PC-9 (cell line): ENCODE measurements at regions not wholly inside any gene's neighbourhood (a gene's known extent, or its start where the extent isn't known, plus 50 kb on each side); places are given as distances from the start of the nearest gene placed in this dataset.

Experiments
- BruUV-seq: library from RNA; stranded (reverse); fragments of 400-500 nt; replicated peaks from 2 replicates; lab custom pipeline; 2021; lab: Mats Ljungman, UMichigan
- CTCF ChIA-PET: fragments of 300-600 bp; sonication (Branson Sonifier 250); formaldehyde crosslinking; loops from one replicate; lab custom pipeline; 2022; ENCODE audit warnings: antibody characterized with exemption; lab: Charles Lee
- POLR2A ChIA-PET: fragments of 300-600 bp; sonication (Branson Sonifier 250); formaldehyde crosslinking; loops from one replicate; lab custom pipeline; 2022; ENCODE audit warnings: antibody characterized with exemption; ENCODE audit not compliant: unreplicated experiment; lab: Charles Lee
- DNase-seq, 2 experiments: peaks; one replicate each; pipeline versions ENCODE4 v3.0.0 to v3.0.0-alpha.2; 2015 to 2022; ENCODE audit warnings: mixed read lengths in 1 of 2
- H2AFZ ChIP-seq: fragments of 200-600 bp; sonication (generic); 2 replicates; pipeline ENCODE4 v1.8.1; 2017; ENCODE audit warnings: antibody characterized with exemption
- H3F3A ChIP-seq: fragments of 200-600 bp; sonication (generic); 2 replicates; pipeline ENCODE4 v1.8.1; 2017; ENCODE audit warnings: antibody characterized with exemption, mild to moderate bottlenecking, low read depth; ENCODE audit not compliant: insufficient read depth
- H3K27ac ChIP-seq: fragments of 200-600 bp; sonication (generic); 2 replicates; pipeline ENCODE4 v1.6.1; 2016; ENCODE audit warnings: mixed run types
- H3K27me3 ChIP-seq: fragments of 200-600 bp; sonication (generic); 2 replicates; pipeline ENCODE4 v1.6.1; 2016; ENCODE audit warnings: low read depth, mixed run types; ENCODE audit not compliant: insufficient read depth
- H3K36me3 ChIP-seq: fragments of 200-600 bp; sonication (generic); 2 replicates; pipeline ENCODE4 v1.6.1; 2016; ENCODE audit warnings: low read depth, mixed run types
- H3K4me1 ChIP-seq: fragments of 200-600 bp; sonication (generic); replicated peaks from 2 replicates; pipeline ENCODE4 v1.6.1; 2016; ENCODE audit warnings: mixed run types; ENCODE audit not compliant: insufficient read depth
- H3K4me2 ChIP-seq: fragments of 200-600 bp; sonication (generic); 2 replicates; pipeline ENCODE4 v1.6.1; 2017; ENCODE audit warnings: mixed run types
- H3K4me3 ChIP-seq: fragments of 200-600 bp; sonication (generic); 2 replicates; pipeline ENCODE4 v1.6.1; 2016; ENCODE audit warnings: mixed run types
- H3K79me2 ChIP-seq: fragments of 200-600 bp; sonication (generic); 2 replicates; pipeline ENCODE4 v1.6.1; 2017; ENCODE audit warnings: low read depth, mixed run types
- H3K9me2 ChIP-seq: fragments of 200-600 bp; sonication (generic); 2 replicates; pipeline ENCODE4 v1.8.1; 2017; ENCODE audit warnings: mild to moderate bottlenecking; ENCODE audit not compliant: insufficient read depth
- H3K9me3 ChIP-seq: fragments of 200-600 bp; sonication (generic); 2 replicates; pipeline ENCODE4 v1.8.1; 2016; ENCODE audit warnings: low read depth; ENCODE audit not compliant: insufficient read depth
- H4K20me1 ChIP-seq: fragments of 200-600 bp; sonication (generic); 2 replicates; pipeline ENCODE4 v1.8.1; 2017; ENCODE audit not compliant: insufficient read depth
- EZH2 ChIP-seq: fragments of 200-600 bp; sonication (generic); IDR thresholded peaks from 2 replicates; pipeline ENCODE4 v1.8.0; 2017; ENCODE audit warnings: antibody characterized with exemption, low read depth
- intact Hi-C: fragments of 100-400 bp; cut with micrococcal nuclease; formaldehyde crosslinking; loops from one replicate; pipeline ENCODE4 v1.10.0; 2022; ENCODE audit not compliant: unreplicated experiment
- TF ChIP-seq, protein P1 (sequence below): fragments of 200-600 bp; sonication (generic); conservative IDR thresholded peaks from 2 replicates; pipeline ENCODE4 v1.6.1; 2017; ENCODE audit warnings: mixed run types, antibody characterized with exemption, mild to moderate bottlenecking, moderate library complexity

GRCh38 chr9:109889456-109889855 lies 109.5 kb downstream of the PALM2AKAP2 start:
- Histone ChIP-seq H3K9me3 (no peaks in the 10 kb centered on the region), H3K4me2 (no peak overlapping the region), H3K9me2 (no peaks in the 10 kb centered on the region), H3K27ac (no peak overlapping the region), H2AFZ (no peak overlapping the region), H3F3A (no peaks in the 10 kb centered on the region), H4K20me1 (no peaks in the 10 kb centered on the region), H3K27me3 (no peaks in the 10 kb centered on the region), H3K79me2 (no peaks in the 10 kb centered on the region), H3K4me3 (no peak overlapping the region), H3K4me1 (no peaks in the 10 kb centered on the region), H3K36me3 (no peaks in the 10 kb centered on the region)
- intact Hi-C loops = loop anchor here (10.0 kb wide), 1 partner anchor 445 kb away; no protein-coding TSS in a partner anchor
- no TSS peak for BruUV-seq
- ChIA-PET POLR2A (no interaction called here), CTCF (no interaction called here)
- DNase-seq = no peak
- no peak for TF ChIP-seq EZH2
- TF ChIP-seq, protein P1, sequence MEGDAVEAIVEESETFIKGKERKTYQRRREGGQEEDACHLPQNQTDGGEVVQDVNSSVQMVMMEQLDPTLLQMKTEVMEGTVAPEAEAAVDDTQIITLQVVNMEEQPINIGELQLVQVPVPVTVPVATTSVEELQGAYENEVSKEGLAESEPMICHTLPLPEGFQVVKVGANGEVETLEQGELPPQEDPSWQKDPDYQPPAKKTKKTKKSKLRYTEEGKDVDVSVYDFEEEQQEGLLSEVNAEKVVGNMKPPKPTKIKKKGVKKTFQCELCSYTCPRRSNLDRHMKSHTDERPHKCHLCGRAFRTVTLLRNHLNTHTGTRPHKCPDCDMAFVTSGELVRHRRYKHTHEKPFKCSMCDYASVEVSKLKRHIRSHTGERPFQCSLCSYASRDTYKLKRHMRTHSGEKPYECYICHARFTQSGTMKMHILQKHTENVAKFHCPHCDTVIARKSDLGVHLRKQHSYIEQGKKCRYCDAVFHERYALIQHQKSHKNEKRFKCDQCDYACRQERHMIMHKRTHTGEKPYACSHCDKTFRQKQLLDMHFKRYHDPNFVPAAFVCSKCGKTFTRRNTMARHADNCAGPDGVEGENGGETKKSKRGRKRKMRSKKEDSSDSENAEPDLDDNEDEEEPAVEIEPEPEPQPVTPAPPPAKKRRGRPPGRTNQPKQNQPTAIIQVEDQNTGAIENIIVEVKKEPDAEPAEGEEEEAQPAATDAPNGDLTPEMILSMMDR = no peak

- no peaks in the 10 kb centered on the region for H3K9me2 ChIP-seq
- POLR2A ChIA-PET = no interaction called here
- no peaks in the 10 kb centered on the region for H3K36me3 ChIP-seq
- no peak overlapping the region for H3K4me3 ChIP-seq
- H3K79me2 ChIP-seq = no peaks in the 10 kb centered on the region
- no TSS peak for BruUV-seq
- H3F3A ChIP-seq = no peaks in the 10 kb centered on the region
- H2AFZ ChIP-seq = no peak overlapping the region
- H3K4me1 ChIP-seq = no peaks in the 10 kb centered on the region
- CTCF ChIA-PET = no interaction called here
- no peaks in the 10 kb centered on the region for H3K9me3 ChIP-seq
- H3K27me3 ChIP-seq = no peaks in the 10 kb centered on the region
- H3K4me2 ChIP-seq = no peak overlapping the region
- intact Hi-C loops = no loop called here
- DNase-seq = no peak
- H4K20me1 ChIP-seq = no peaks in the 10 kb centered on the region
- no peak overlapping the region for H3K27ac ChIP-seq
- TF ChIP-seq, protein P1 = no peak
- no peak for TF ChIP-seq EZH2
Measured at GRCh38 chr9:109893241-109893640, 113.2 kb downstream of the PALM2AKAP2 start.

DNA sequence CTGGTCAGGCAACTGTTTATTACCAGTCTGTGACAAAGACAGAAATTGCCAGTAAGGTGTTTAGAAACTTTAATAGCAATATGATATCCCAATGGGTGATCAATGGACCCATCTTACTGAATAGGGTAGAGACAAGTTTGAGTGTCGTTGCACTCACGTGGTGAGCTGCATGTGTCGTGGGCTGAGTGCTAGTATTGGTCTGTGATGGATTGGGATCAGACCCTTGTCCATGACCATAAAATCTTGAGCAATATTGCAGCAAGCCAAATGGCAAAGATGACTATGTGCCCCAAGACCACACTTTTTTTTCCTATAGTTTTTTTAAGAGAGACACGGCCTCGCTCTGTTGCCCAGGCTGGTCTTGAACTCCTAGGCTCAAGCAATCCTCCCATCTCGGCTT lies 114.5 kb downstream of the PALM2AKAP2 start:
- DNase-seq = no peak
- no TSS peak for BruUV-seq
- H3K27me3 ChIP-seq = no peaks in the 10 kb centered on the region
- H3K4me1 ChIP-seq = no peaks in the 10 kb centered on the region
- no peak overlapping the region for H3K4me3 ChIP-seq
- no peaks in the 10 kb centered on the region for H3K9me2 ChIP-seq
- no peak overlapping the region for H2AFZ ChIP-seq
- no peaks in the 10 kb centered on the region for H3K9me3 ChIP-seq
- intact Hi-C loops = no loop called here
- H3K79me2 ChIP-seq = no peaks in the 10 kb centered on the region
- H4K20me1 ChIP-seq = no peaks in the 10 kb centered on the region
- H3K27ac ChIP-seq = no peak overlapping the region
- ChIA-PET POLR2A (no interaction called here), CTCF (no interaction called here)
- TF ChIP-seq, protein P1 = no peak
- no peak for TF ChIP-seq EZH2
- H3K36me3 ChIP-seq = no peaks in the 10 kb centered on the region
- H3F3A ChIP-seq = no peaks in the 10 kb centered on the region
- no peak overlapping the region for H3K4me2 ChIP-seq
